ENCODE measurements at regions not wholly inside any gene's neighbourhood (a gene's known extent, or its start where the extent isn't known, plus 50 kb on each side); places are given as distances from the start of the nearest gene placed in this dataset.

- TF ChIP-seq EZH2 (IDR thresholded peaks at IDR 0.05) (no peak), POLR2AphosphoS5 (IDR thresholded peaks at IDR 0.05; ENCODE audit: borderline replicate concordance, low read depth, low read length) (no peak)
These were observed 109.6 kb upstream of the POU2AF2 start for GRCh38 chr11:111135778-111136570.

Data from SK-N-MC (cell line).